Astrocyte (in vitro differentiated cells and primary cell): ENCODE measurements at regions not wholly inside any gene's neighbourhood (a gene's known extent, or its start where the extent isn't known, plus 50 kb on each side); places are given as distances from the start of the nearest gene placed in this dataset.

ENCODE experiments used
- CTCF ChIP-seq: IDR thresholded peaks from 2 replicates; pipeline ENCODE4 v1.5.1; 2011; ENCODE audit warnings: low read depth, mild to moderate bottlenecking, inconsistent platforms, low read length, moderate library complexity; ENCODE audit not compliant: insufficient read depth
- EZH2 ChIP-seq: IDR thresholded peaks from 2 replicates; pipeline ENCODE4 v1.6.1; 2012; ENCODE audit warnings: mild to moderate bottlenecking, low read length, inconsistent platforms; ENCODE audit not compliant: insufficient read depth

- TF ChIP-seq CTCF = no peak
- no peak for TF ChIP-seq EZH2
These were observed 191.7 kb downstream of the DAD1 start for GRCh38 chr14:22397221-22397737.
